OCI-LY1 (cell line): ENCODE measurements at regions not wholly inside any gene's neighbourhood (a gene's known extent, or its start where the extent isn't known, plus 50 kb on each side); places are given as distances from the start of the nearest gene placed in this dataset.
"Not testable (repeated sequence)": the region's sequence is repeated elsewhere in the genome, so short reads cannot be mapped to it uniquely, and the experiment has no call there.

Source experiments
- CTCF ChIP-seq: fragments of 200-600 bp; sonication (generic), shearing (Covaris generic); IDR thresholded peaks from 2 replicates; pipeline ENCODE4 v1.5.1; 2017; ENCODE audit warnings: mild to moderate bottlenecking, antibody characterized with exemption, low read length, moderate library complexity, mixed read lengths
- EZH2 ChIP-seq: fragments of 200-600 bp; sonication (generic), shearing (Covaris generic); IDR thresholded peaks from 2 replicates; pipeline ENCODE4 v1.8.0; 2017; ENCODE audit warnings: borderline replicate concordance, mixed run types, mild to moderate bottlenecking, antibody characterized with exemption, low read length, moderate library complexity, mixed read lengths

GRCh38 chr19:34050430-34050829 lies 121.9 kb upstream of the LSM14A start:
- TF ChIP-seq CTCF, EZH2: not testable (repeated sequence)
